Neuronal stem cell (in vitro differentiated cells): ENCODE measurements at regions not wholly inside any gene's neighbourhood (a gene's known extent, or its start where the extent isn't known, plus 50 kb on each side); places are given as distances from the start of the nearest gene placed in this dataset.
"Not testable (repeated sequence)": the region's sequence is repeated elsewhere in the genome, so short reads cannot be mapped to it uniquely, and the experiment has no call there.

Source experiments
- DNase-seq: peaks from one replicate; pipeline ENCODE4 v3.0.0-alpha.2; 2013; ENCODE audit warnings: low spot score
- H2AFZ ChIP-seq: one replicate; pipeline ENCODE4 v1.6.1; 2013; ENCODE audit warnings: mild to moderate bottlenecking, low read length, inconsistent platforms
- H2AK5ac ChIP-seq: 2 replicates; pipeline ENCODE4 v1.6.1; 2013; ENCODE audit warnings: low read depth, mild to moderate bottlenecking, inconsistent platforms, low read length, moderate library complexity, mixed read lengths
- H2BK120ac ChIP-seq: 2 replicates; pipeline ENCODE4 v1.6.1; 2013; ENCODE audit warnings: low read depth, mild to moderate bottlenecking, inconsistent platforms, low read length, moderate library complexity, mixed read lengths
- H2BK12ac ChIP-seq: one replicate; pipeline ENCODE4 v1.6.1; 2013; ENCODE audit warnings: low read length, inconsistent platforms
- H2BK15ac ChIP-seq: 2 replicates; pipeline ENCODE4 v1.6.1; 2013; ENCODE audit warnings: mild to moderate bottlenecking, low read length, inconsistent platforms, mixed read lengths
- H2BK5ac ChIP-seq: one replicate; pipeline ENCODE4 v1.6.1; 2013; ENCODE audit warnings: inconsistent platforms, mild to moderate bottlenecking, low read length, moderate library complexity
- H3K14ac ChIP-seq: one replicate; pipeline ENCODE4 v1.6.1; 2013; ENCODE audit warnings: low read length, inconsistent platforms
- H3K18ac ChIP-seq: 2 replicates; pipeline ENCODE4 v1.6.1; 2013; ENCODE audit warnings: low read length, inconsistent platforms
- H3K23ac ChIP-seq: 2 replicates; pipeline ENCODE4 v1.6.1; 2013; ENCODE audit warnings: low read depth, mild to moderate bottlenecking, mixed read lengths, low read length, inconsistent platforms; ENCODE audit not compliant: poor library complexity
- H3K27ac ChIP-seq: replicated peaks from 3 replicates; pipeline ENCODE4 v1.5.1; 2013; ENCODE audit warnings: low read length, inconsistent platforms
- H3K27me3 ChIP-seq, 3 experiments: 2 replicates each; pipeline ENCODE4 v1.6.1; 2013; ENCODE audit warnings: low read length in 3 of 3, mild to moderate bottlenecking in 2 of 3, inconsistent platforms in 1 of 3, low read depth in 1 of 3, mixed read lengths in 1 of 3, moderate library complexity in 1 of 3; ENCODE audit not compliant: control insufficient read depth in 3 of 3, insufficient read depth in 3 of 3
- H3K36me3 ChIP-seq, 2 donors: replicated peaks in 1 of 2; 2 replicates each; pipeline ENCODE4 v1.6.1; 2013; ENCODE audit warnings: low read length in 2 of 2; ENCODE audit not compliant: control insufficient read depth in 2 of 2, insufficient read depth in 2 of 2
- H3K4ac ChIP-seq: 2 replicates; pipeline ENCODE4 v1.6.1; 2013; ENCODE audit warnings: inconsistent platforms, mild to moderate bottlenecking, low read length, moderate library complexity
- H3K4me1 ChIP-seq, 2 donors: 1 replicate in 1 of 2; 2 replicates in 1 of 2; pipeline ENCODE4 v1.6.1; 2013; ENCODE audit warnings: low read length in 2 of 2, low read depth in 1 of 2; ENCODE audit not compliant: control insufficient read depth in 2 of 2, insufficient read depth in 1 of 2
- H3K4me2 ChIP-seq: one replicate; pipeline ENCODE4 v1.6.1; 2013; ENCODE audit warnings: mild to moderate bottlenecking, low read length, inconsistent platforms; ENCODE audit not compliant: insufficient read depth, poor library complexity, severe bottlenecking
- H3K4me3 ChIP-seq, 2 donors: 2 replicates each; pipeline ENCODE4 v1.5.1; 2013; ENCODE audit warnings: low read length in 2 of 2, mild to moderate bottlenecking in 2 of 2, inconsistent platforms in 1 of 2, moderate library complexity in 1 of 2
- H3K79me1 ChIP-seq: one replicate; pipeline ENCODE4 v1.6.1; 2013; ENCODE audit warnings: low read depth, mild to moderate bottlenecking, inconsistent platforms, low read length, moderate library complexity
- H3K9ac ChIP-seq: one replicate; pipeline ENCODE4 v1.6.1; 2013; ENCODE audit warnings: mild to moderate bottlenecking, low read depth, low read length, inconsistent platforms; ENCODE audit not compliant: poor library complexity
- H3K9me3 ChIP-seq, 2 donors: replicated peaks in 1 of 2; 2 replicates each; pipeline versions ENCODE3 to v1.6.1; 2013; ENCODE audit warnings: low read length in 2 of 2, mild to moderate bottlenecking in 2 of 2, inconsistent platforms in 1 of 2, low read depth in 1 of 2, mixed read lengths in 1 of 2, moderate library complexity in 1 of 2; ENCODE audit not compliant: control insufficient read depth in 2 of 2, insufficient read depth in 1 of 2
- H4K8ac ChIP-seq: one replicate; pipeline ENCODE4 v1.6.1; 2013; ENCODE audit warnings: low read depth, mild to moderate bottlenecking, inconsistent platforms, low read length, moderate library complexity
- H4K91ac ChIP-seq: one replicate; pipeline ENCODE4 v1.6.1; 2013; ENCODE audit warnings: low read length, low read depth, mild to moderate bottlenecking, inconsistent platforms; ENCODE audit not compliant: poor library complexity
- WGBS, 2 donors: extraction: QIAGEN DNeasy Blood & Tissue Kit; methylation state at CpG; one replicate each; pipeline ENCODE4 v1.1.7; 2013; ENCODE audit warnings: missing lambda C conversion rate in 2 of 2, mixed read lengths in 1 of 2; ENCODE audit not compliant: insufficient read length in 2 of 2, insufficient replicate concordance in 1 of 2; ENCODE audit errors: extremely low coverage in 2 of 2; 5-methylcytosine and 5-hydroxymethylcytosine counted together

GRCh38 chr6:164048840-164049516, 634.5 kb downstream of the QKI start:
- Histone ChIP-seq H3K23ac (no peak overlapping the region), H3K18ac (no peak overlapping the region), H3K36me3 (no peaks in the 10 kb centered on the region), H2AFZ (peak overlapping the region; percentile 40), H3K4me2 (no peak overlapping the region), H3K27me3 (no peaks in the 10 kb centered on the region), H3K4me3 (no peak overlapping the region), H2BK120ac (no peak overlapping the region), H3K27ac (no peak overlapping the region), H4K8ac (no peak overlapping the region), H3K4me1 (no peaks in the 10 kb centered on the region), H3K9ac (no peak overlapping the region), H2BK12ac (no peak overlapping the region), H3K4ac (no peak overlapping the region), H3K14ac (no peak overlapping the region), H2BK5ac (no peak overlapping the region), H2AK5ac (no peak overlapping the region), H3K9me3 (peaks cover 0 to 15% of the 10 kb centered on the region in 2 donors), H3K79me1 (no peaks in the 10 kb centered on the region), H4K91ac (no peak overlapping the region), H2BK15ac (no peak overlapping the region)
- no peak for DNase-seq
- no CpG with 5 or more reads among the region's 6 CpGs for WGBS, 2 donors

GRCh38 chr6:164045082-164045481, 630.6 kb downstream of the QKI start:
- Histone ChIP-seq H3K4me2 (no peak overlapping the region), H2BK120ac (no peak overlapping the region), H3K27ac (no peak overlapping the region), H3K36me3 (no peaks in the 10 kb centered on the region), H3K27me3 (no peaks in the 10 kb centered on the region), H3K23ac (no peak overlapping the region), H4K91ac (no peak overlapping the region), H3K9ac (no peak overlapping the region), H3K14ac (no peak overlapping the region), H3K4ac (no peak overlapping the region), H2BK15ac (no peak overlapping the region), H3K4me3 (no peak overlapping the region), H3K79me1 (no peaks in the 10 kb centered on the region), H4K8ac (no peak overlapping the region), H2BK12ac (no peak overlapping the region), H3K9me3 (peaks cover 4 to 19% of the 10 kb centered on the region in 2 donors), H2BK5ac (no peak overlapping the region), H3K4me1 (no peaks in the 10 kb centered on the region), H2AFZ (no peak overlapping the region), H2AK5ac (no peak overlapping the region), H3K18ac (no peak overlapping the region)
- no peak for DNase-seq
- WGBS, 2 donors: no CpG with 5 or more reads among the region's 1 CpG

GRCh38 chr6:164043656-164044055, 629.1 kb downstream of the QKI start:
- not testable (repeated sequence) for H2BK120ac ChIP-seq, H2BK15ac ChIP-seq, H3K4me2 ChIP-seq, H3K14ac ChIP-seq, H2BK5ac ChIP-seq, H3K4me1 ChIP-seq, DNase-seq, H3K36me3 ChIP-seq, H4K8ac ChIP-seq, H3K4me3 ChIP-seq, H3K27ac ChIP-seq, H3K27me3 ChIP-seq, H3K9ac ChIP-seq, H2AFZ ChIP-seq, H4K91ac ChIP-seq, H2AK5ac ChIP-seq, H2BK12ac ChIP-seq, H3K18ac ChIP-seq, H3K4ac ChIP-seq, H3K79me1 ChIP-seq, H3K23ac ChIP-seq
- H3K9me3 ChIP-seq: peaks cover 4 to 19% of the 10 kb centered on the region in 2 donors
- WGBS, 2 donors: no CpG with 5 or more reads among the region's 5 CpGs

- no peaks in the 10 kb centered on the region for H3K79me1 ChIP-seq
- peaks cover 4 to 19% of the 10 kb centered on the region in 2 donors for H3K9me3 ChIP-seq
- no peaks in the 10 kb centered on the region for H3K4me1 ChIP-seq
- no peak overlapping the region for H3K14ac ChIP-seq
- no peak overlapping the region for H2BK15ac ChIP-seq
- no peak overlapping the region for H2BK120ac ChIP-seq
- no peak overlapping the region for H2AFZ ChIP-seq
- no peak overlapping the region for H3K9ac ChIP-seq
- H4K8ac ChIP-seq: no peak overlapping the region
- no peaks in the 10 kb centered on the region for H3K36me3 ChIP-seq
- no peak overlapping the region for H4K91ac ChIP-seq
- no peak overlapping the region for H2BK12ac ChIP-seq
- no peak overlapping the region for H3K4me2 ChIP-seq
- no peaks in the 10 kb centered on the region for H3K27me3 ChIP-seq
- H2BK5ac ChIP-seq: no peak overlapping the region
- no peak overlapping the region for H2AK5ac ChIP-seq
- WGBS, 2 donors: no CpG with 5 or more reads among the region's 5 CpGs
- H3K4ac ChIP-seq: no peak overlapping the region
- no peak for DNase-seq
- no peak overlapping the region for H3K4me3 ChIP-seq
- no peak overlapping the region for H3K23ac ChIP-seq
- no peak overlapping the region for H3K27ac ChIP-seq
- H3K18ac ChIP-seq: no peak overlapping the region
Observed at GRCh38 chr6:164042212-164042611, 627.7 kb downstream of the QKI start.
